NT2/D1 (cell line): ENCODE measurements at regions not wholly inside any gene's neighbourhood (a gene's known extent, or its start where the extent isn't known, plus 50 kb on each side); places are given as distances from the start of the nearest gene placed in this dataset.

ENCODE experiments used
- SUZ12 ChIP-seq: IDR thresholded peaks from 2 replicates; pipeline ENCODE4 v1.6.1; 2011; ENCODE audit not compliant: insufficient read length, insufficient read depth; ENCODE audit errors: extremely low read depth
- YY1 ChIP-seq: IDR thresholded peaks from 2 replicates; pipeline ENCODE4 v1.6.1; 2011; ENCODE audit not compliant: insufficient read length, insufficient read depth
- ZNF274 ChIP-seq: IDR thresholded peaks from 2 replicates; pipeline ENCODE4 v1.6.1; 2011; ENCODE audit warnings: mild to moderate bottlenecking, low read depth, low read length

GRCh38 chr16:55107851-55108250 lies 177.2 kb downstream of the IRX5 start:
- TF ChIP-seq YY1 (no peak), ZNF274 (no peak), SUZ12 (no peak)
